Mammary epithelial cell (primary cell): ENCODE measurements at regions not wholly inside any gene's neighbourhood (a gene's known extent, or its start where the extent isn't known, plus 50 kb on each side); places are given as distances from the start of the nearest gene placed in this dataset.

ENCODE experiments used
- EZH2 ChIP-seq: IDR thresholded peaks from 2 replicates; pipeline ENCODE4 v1.6.1; 2012; ENCODE audit warnings: low read length, inconsistent platforms, borderline replicate concordance
- TF ChIP-seq, protein P1 (sequence below), 2 donors: IDR thresholded peaks in 1 of 2; conservative IDR thresholded peaks in 1 of 2; 2 replicates each; pipeline ENCODE4 v1.5.1; 2011 to 2012; ENCODE audit warnings: inconsistent platforms in 2 of 2, low read length in 2 of 2, mild to moderate bottlenecking in 2 of 2, control low read depth in 1 of 2, low read depth in 1 of 2; ENCODE audit not compliant: insufficient read depth in 1 of 2; ENCODE audit errors: extremely low read depth in 1 of 2

GRCh38 chr3:152083135-152083534 lies 185.6 kb upstream of the MBNL1 start:
- TF ChIP-seq, protein P1, sequence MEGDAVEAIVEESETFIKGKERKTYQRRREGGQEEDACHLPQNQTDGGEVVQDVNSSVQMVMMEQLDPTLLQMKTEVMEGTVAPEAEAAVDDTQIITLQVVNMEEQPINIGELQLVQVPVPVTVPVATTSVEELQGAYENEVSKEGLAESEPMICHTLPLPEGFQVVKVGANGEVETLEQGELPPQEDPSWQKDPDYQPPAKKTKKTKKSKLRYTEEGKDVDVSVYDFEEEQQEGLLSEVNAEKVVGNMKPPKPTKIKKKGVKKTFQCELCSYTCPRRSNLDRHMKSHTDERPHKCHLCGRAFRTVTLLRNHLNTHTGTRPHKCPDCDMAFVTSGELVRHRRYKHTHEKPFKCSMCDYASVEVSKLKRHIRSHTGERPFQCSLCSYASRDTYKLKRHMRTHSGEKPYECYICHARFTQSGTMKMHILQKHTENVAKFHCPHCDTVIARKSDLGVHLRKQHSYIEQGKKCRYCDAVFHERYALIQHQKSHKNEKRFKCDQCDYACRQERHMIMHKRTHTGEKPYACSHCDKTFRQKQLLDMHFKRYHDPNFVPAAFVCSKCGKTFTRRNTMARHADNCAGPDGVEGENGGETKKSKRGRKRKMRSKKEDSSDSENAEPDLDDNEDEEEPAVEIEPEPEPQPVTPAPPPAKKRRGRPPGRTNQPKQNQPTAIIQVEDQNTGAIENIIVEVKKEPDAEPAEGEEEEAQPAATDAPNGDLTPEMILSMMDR (conservative IDR thresholded peaks at IDR 0.05 in 1 of 2, IDR thresholded peaks at IDR 0.05 in 1 of 2; ENCODE audit: extremely low read depth in 1 of 2, insufficient read depth in 1 of 2, low read depth in 1 of 2, low read length in 2 of 2), result no peak
- TF ChIP-seq EZH2, result no peak
